KMS-11 (cell line): ENCODE measurements at regions not wholly inside any gene's neighbourhood (a gene's known extent, or its start where the extent isn't known, plus 50 kb on each side); places are given as distances from the start of the nearest gene placed in this dataset.

Source experiments
- H2AFZ ChIP-seq: fragments of 200-600 bp; sonication (generic); 2 replicates; pipeline ENCODE4 v1.6.1; 2016; ENCODE audit warnings: antibody characterized with exemption, mixed run types, low read depth
- H3K27ac ChIP-seq: fragments of 200-600 bp; sonication (generic); 2 replicates; pipeline ENCODE4 v1.6.1; 2016; ENCODE audit warnings: mild to moderate bottlenecking, mixed run types
- H3K27me3 ChIP-seq: fragments of 200-600 bp; sonication (generic); 2 replicates; pipeline ENCODE4 v1.6.1; 2017; ENCODE audit warnings: mild to moderate bottlenecking, low read depth, mixed run types, moderate library complexity; ENCODE audit not compliant: insufficient read depth
- H3K36me3 ChIP-seq: fragments of 200-600 bp; sonication (generic); 2 replicates; pipeline ENCODE4 v1.6.1; 2017; ENCODE audit warnings: mild to moderate bottlenecking, mixed run types; ENCODE audit not compliant: insufficient read depth
- H3K4me1 ChIP-seq: fragments of 200-600 bp; sonication (generic); 2 replicates; pipeline ENCODE4 v1.6.1; 2016; ENCODE audit warnings: mild to moderate bottlenecking, low read depth, mixed run types; ENCODE audit not compliant: poor library complexity, severe bottlenecking
- H3K4me2 ChIP-seq: fragments of 200-600 bp; sonication (generic); 2 replicates; pipeline ENCODE4 v1.7.0; 2016; ENCODE audit warnings: mild to moderate bottlenecking, mixed run types
- H3K4me3 ChIP-seq: fragments of 200-600 bp; sonication (generic); IDR thresholded peaks from 2 replicates; pipeline ENCODE4 v1.6.1; 2017; ENCODE audit warnings: low read depth, low read length, mixed read lengths; ENCODE audit not compliant: insufficient read depth
- H3K79me2 ChIP-seq: fragments of 200-600 bp; sonication (generic); 2 replicates; pipeline ENCODE4 v1.6.1; 2016; ENCODE audit warnings: low read depth, mixed run types; ENCODE audit not compliant: insufficient read depth
- H3K9ac ChIP-seq: fragments of 200-600 bp; sonication (generic); 2 replicates; pipeline ENCODE4 v1.6.1; 2016; ENCODE audit warnings: mild to moderate bottlenecking, mixed run types
- H4K20me1 ChIP-seq: fragments of 200-600 bp; sonication (generic); 2 replicates; pipeline ENCODE4 v1.6.1; 2016; ENCODE audit warnings: mild to moderate bottlenecking, mixed run types; ENCODE audit not compliant: insufficient read depth
- CTCF ChIP-seq: fragments of 200-600 bp; sonication (generic); conservative IDR thresholded peaks from 2 replicates; pipeline ENCODE4 v1.6.1; 2017; ENCODE audit warnings: low read depth, mild to moderate bottlenecking, antibody characterized with exemption, low read length, moderate library complexity, mixed read lengths

GRCh38 chr5:125333416-125333815 is 587.0 kb upstream of the ZNF608 start:
- Histone ChIP-seq H3K36me3 (no peaks in the 10 kb centered on the region), H3K4me2 (no peak overlapping the region), H3K4me1 (peaks cover 4% of the 10 kb centered on the region), H3K4me3 (no peak overlapping the region), H2AFZ (no peak overlapping the region), H4K20me1 (no peaks in the 10 kb centered on the region), H3K27me3 (no peaks in the 10 kb centered on the region), H3K79me2 (no peaks in the 10 kb centered on the region), H3K9ac (no peak overlapping the region), H3K27ac (no peak overlapping the region)
- no peak for TF ChIP-seq CTCF

- Histone ChIP-seq H3K4me2 (no peak overlapping the region), H3K9ac (no peak overlapping the region), H3K79me2 (no peaks in the 10 kb centered on the region), H3K27ac (no peak overlapping the region), H4K20me1 (no peaks in the 10 kb centered on the region), H3K36me3 (no peaks in the 10 kb centered on the region), H3K27me3 (no peaks in the 10 kb centered on the region), H3K4me1 (no peaks in the 10 kb centered on the region), H3K4me3 (no peak overlapping the region), H2AFZ (no peak overlapping the region)
- TF ChIP-seq CTCF: no peak
Observed at GRCh38 chr5:125336401-125336800, 590.0 kb upstream of the ZNF608 start.

GRCh38 chr5:125337294-125337693 is 590.9 kb upstream of the ZNF608 start:
- H3K79me2 ChIP-seq: no peaks in the 10 kb centered on the region
- H4K20me1 ChIP-seq: no peaks in the 10 kb centered on the region
- no peak overlapping the region for H3K9ac ChIP-seq
- H2AFZ ChIP-seq: no peak overlapping the region
- H3K36me3 ChIP-seq: no peaks in the 10 kb centered on the region
- H3K4me3 ChIP-seq: no peak overlapping the region
- no peak for TF ChIP-seq CTCF
- no peaks in the 10 kb centered on the region for H3K4me1 ChIP-seq
- no peak overlapping the region for H3K4me2 ChIP-seq
- H3K27ac ChIP-seq: no peak overlapping the region
- no peaks in the 10 kb centered on the region for H3K27me3 ChIP-seq

GRCh38 chr5:125338440-125339174 is 592.2 kb upstream of the ZNF608 start:
- no peak overlapping the region for H3K4me2 ChIP-seq

More at GRCh38 chr5:125338440-125339174, 592.2 kb upstream of the ZNF608 start:
- no peak overlapping the region for H3K27ac ChIP-seq
- no peak overlapping the region for H2AFZ ChIP-seq
- H3K79me2 ChIP-seq: no peaks in the 10 kb centered on the region
- H3K4me3 ChIP-seq: no peak overlapping the region
- H4K20me1 ChIP-seq: no peaks in the 10 kb centered on the region
- TF ChIP-seq CTCF: no peak
- H3K4me1 ChIP-seq: no peaks in the 10 kb centered on the region
- no peak overlapping the region for H3K9ac ChIP-seq
- no peaks in the 10 kb centered on the region for H3K27me3 ChIP-seq
- H3K36me3 ChIP-seq: no peaks in the 10 kb centered on the region
